Common myeloid progenitor, CD34-positive (primary cell): ENCODE measurements at regions not wholly inside any gene's neighbourhood (a gene's known extent, or its start where the extent isn't known, plus 50 kb on each side); places are given as distances from the start of the nearest gene placed in this dataset.
A peak's percentile ranks its signal among the peaks of the same experiment; 100 is the strongest.

Experiments used
- CTCF ChIA-PET: fragments of 350-600 bp; sonication (Branson Sonifier 250); formaldehyde crosslinking; loops from one replicate; lab custom pipeline; 2021; ENCODE audit warnings: antibody characterized with exemption; lab: Charles Lee
- POLR2A ChIA-PET: fragments of 350-600 bp; sonication (Branson Sonifier 250); formaldehyde crosslinking; loops from one replicate; lab custom pipeline; 2021; ENCODE audit warnings: antibody characterized with exemption; lab: Charles Lee
- DNase-seq, 3 donors: peaks; one replicate each; pipeline versions ENCODE4 v3.0.0 to v3.0.0-alpha.2; 2013
- H3K27ac ChIP-seq, 2 experiments: 1 replicate in 1 of 2; 2 replicates in 1 of 2; pipeline ENCODE4 v1.7.0; 2013; ENCODE audit warnings: inconsistent platforms in 2 of 2, low read length in 2 of 2, mild to moderate bottlenecking in 2 of 2, low read depth in 1 of 2, moderate library complexity in 1 of 2; ENCODE audit not compliant: severe bottlenecking in 2 of 2, insufficient read depth in 1 of 2, poor library complexity in 1 of 2
- H3K27me3 ChIP-seq, 5 experiments: replicated peaks in 2 of 5; 1 replicate in 3 of 5; 2 replicates in 2 of 5; pipeline versions ENCODE4 v1.6.1 to v1.7.0; 2013; ENCODE audit warnings: low read length in 4 of 5, mild to moderate bottlenecking in 2 of 5, moderate library complexity in 2 of 5, inconsistent platforms in 1 of 5; ENCODE audit not compliant: insufficient read depth in 5 of 5, control insufficient read depth in 4 of 5
- H3K36me3 ChIP-seq, 4 experiments: 1 replicate in 2 of 4; 2 replicates in 2 of 4; pipeline versions ENCODE4 v1.6.1 to v1.7.0; 2013; ENCODE audit warnings: low read length in 3 of 4, control low read depth in 1 of 4, mild to moderate bottlenecking in 1 of 4; ENCODE audit not compliant: control insufficient read depth in 4 of 4, insufficient read depth in 4 of 4
- H3K4me1 ChIP-seq, 4 experiments: 1 replicate in 3 of 4; 2 replicates in 1 of 4; pipeline versions ENCODE4 v1.6.1 to v1.7.1; 2013; ENCODE audit warnings: low read length in 3 of 4, mild to moderate bottlenecking in 3 of 4, control low read depth in 1 of 4, inconsistent platforms in 1 of 4, moderate library complexity in 1 of 4; ENCODE audit not compliant: control insufficient read depth in 4 of 4, insufficient read depth in 4 of 4; ENCODE audit errors: control extremely low read depth in 1 of 4
- H3K4me3 ChIP-seq, 7 experiments: 1 replicate in 4 of 7; 2 replicates in 3 of 7; pipeline versions ENCODE4 v1.5.1 to v1.7.0; 2013; ENCODE audit warnings: mild to moderate bottlenecking in 7 of 7, low read length in 6 of 7, moderate library complexity in 6 of 7, inconsistent platforms in 2 of 7, low read depth in 2 of 7, control low read depth in 1 of 7; ENCODE audit not compliant: insufficient read depth in 4 of 7, control insufficient read depth in 1 of 7; ENCODE audit errors: extremely low read depth in 1 of 7
- H3K9me3 ChIP-seq, 5 experiments: 1 replicate in 4 of 5; 2 replicates in 1 of 5; pipeline versions ENCODE4 v1.6.1 to v1.7.1; 2013; ENCODE audit warnings: low read length in 4 of 5, mild to moderate bottlenecking in 2 of 5, inconsistent platforms in 1 of 5, low read depth in 1 of 5, moderate library complexity in 1 of 5; ENCODE audit not compliant: control insufficient read depth in 4 of 5, insufficient read depth in 2 of 5; ENCODE audit errors: control extremely low read depth in 1 of 5
- WGBS: methylation state at CpG from one replicate; pipeline ENCODE4 v1.1.5; 2013; ENCODE audit not compliant: insufficient coverage; 5-methylcytosine and 5-hydroxymethylcytosine counted together

DNA sequence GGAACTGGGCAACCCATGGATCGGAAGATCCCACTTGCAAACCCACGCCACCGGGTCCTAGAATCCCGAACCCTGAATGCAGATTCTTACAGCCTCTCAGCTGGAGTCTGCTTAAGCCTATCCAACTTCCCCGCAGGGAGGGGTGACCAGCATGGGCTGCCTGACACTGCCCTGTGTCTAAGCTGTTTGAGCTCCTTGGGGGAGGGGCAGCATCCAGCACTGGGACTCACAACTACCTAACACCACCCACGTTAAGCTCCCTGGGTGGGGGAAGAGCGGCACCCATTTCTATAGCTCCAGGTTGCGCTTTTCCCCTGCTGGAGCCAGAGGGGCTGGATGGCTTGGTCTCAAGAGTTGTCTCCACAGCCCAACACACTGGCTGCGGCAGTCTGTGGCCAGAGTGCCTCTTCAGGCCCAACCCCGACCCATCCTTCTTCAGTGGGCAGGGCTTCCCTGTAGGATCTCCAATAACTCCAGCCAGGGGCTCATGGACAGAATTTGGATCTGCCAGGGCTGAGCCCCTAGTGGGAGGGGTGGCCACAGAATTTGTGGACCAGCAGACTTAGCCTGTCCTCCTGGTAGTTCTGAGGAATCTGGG lies 649.2 kb downstream of the TUSC7 start:
- Histone ChIP-seq H3K4me3 (no peak overlapping the region), H3K27me3 (no peaks in the 10 kb centered on the region), H3K36me3 (no peaks in the 10 kb centered on the region), H3K9me3 (no peaks in the 10 kb centered on the region), H3K4me1 (no peaks in the 10 kb centered on the region), H3K27ac (no peak overlapping the region)
- WGBS = 97% methylated on average over 10 of the region's 10 CpGs
- POLR2A ChIA-PET = no interaction called here
- DNase-seq = no peak
- CTCF ChIA-PET = no interaction called here

DNA sequence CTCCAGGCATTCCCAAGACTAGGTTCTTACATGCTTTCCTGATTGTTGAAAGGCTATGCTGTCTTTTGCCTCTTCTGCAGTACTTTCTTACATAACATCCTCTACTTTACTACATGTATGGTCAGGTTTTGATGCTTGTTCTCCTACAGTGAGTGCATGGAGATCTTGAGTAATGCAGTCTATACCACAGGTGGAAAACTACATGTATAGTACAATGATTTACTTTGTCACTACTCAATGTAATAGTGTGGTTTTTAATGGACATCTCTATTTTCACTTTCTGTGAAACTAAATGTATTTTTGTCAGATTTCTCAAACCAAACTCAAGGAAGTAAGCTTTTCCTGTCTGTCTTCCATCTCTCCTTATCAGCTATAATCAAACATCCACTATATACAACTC lies 657.0 kb downstream of the TUSC7 start:
- peak in 2 of 3 donors; percentile 2 to 6 for DNase-seq
- Histone ChIP-seq H3K4me3 (no peak overlapping the region), H3K4me1 (peaks cover 0 to 5% (median 1%) of the 10 kb centered on the region in 4 experiments), H3K36me3 (no peaks in the 10 kb centered on the region), H3K27ac (no peak overlapping the region), H3K27me3 (no peaks in the 10 kb centered on the region), H3K9me3 (no peaks in the 10 kb centered on the region)
- CTCF ChIA-PET = no interaction called here
- POLR2A ChIA-PET = no interaction called here

DNA sequence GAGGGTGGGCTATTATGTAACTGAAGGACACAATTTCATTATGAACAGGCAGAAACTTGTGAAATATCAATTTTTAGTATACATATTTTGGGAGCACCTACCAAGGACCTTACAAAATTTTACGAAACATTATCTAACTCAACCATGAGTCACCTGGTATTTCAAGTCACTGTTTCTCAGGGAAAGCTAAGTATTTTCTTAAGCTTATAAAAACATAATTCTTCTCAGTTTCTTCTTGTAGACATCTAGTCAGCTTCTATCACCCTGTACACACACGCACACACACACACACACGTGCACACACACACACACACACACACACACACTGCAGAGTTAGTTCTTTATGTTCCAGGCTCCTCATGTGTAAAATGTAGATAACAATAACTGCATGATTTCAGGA lies 658.3 kb downstream of the TUSC7 start:
- Histone ChIP-seq H3K27ac (no peak overlapping the region), H3K4me1 (peaks cover 0 to 5% (median 1%) of the 10 kb centered on the region in 4 experiments), H3K36me3 (no peaks in the 10 kb centered on the region), H3K4me3 (no peak overlapping the region), H3K9me3 (no peaks in the 10 kb centered on the region), H3K27me3 (no peaks in the 10 kb centered on the region)
- DNase-seq = no peak
- ChIA-PET POLR2A (no interaction called here), CTCF (interaction anchor here (1.0 kb wide), 1 partner anchor 11 kb away, joined by 4 read pairs; no protein-coding TSS in a partner anchor)
- no CpG with 5 or more reads among the region's 3 CpGs for WGBS

DNA sequence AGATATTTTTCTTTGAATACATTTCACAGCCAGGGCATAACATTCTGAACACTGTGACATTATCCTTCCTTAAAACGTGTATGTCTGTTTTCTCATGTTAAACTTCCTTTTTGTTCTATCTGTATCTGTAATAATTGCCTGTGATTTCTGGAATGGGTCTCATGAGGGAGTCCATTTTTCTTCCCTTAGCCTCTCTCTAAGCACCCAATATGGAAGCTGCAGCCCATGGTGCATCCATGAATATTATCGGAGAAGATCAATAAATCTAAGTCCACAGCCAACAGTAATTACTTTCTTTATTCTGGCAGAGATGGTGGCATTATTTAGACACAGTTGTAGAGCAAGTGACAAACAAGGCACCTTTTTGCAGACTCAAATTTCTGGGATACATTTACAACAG lies 671.1 kb downstream of the TUSC7 start:
- no peak for DNase-seq
- no peaks in the 10 kb centered on the region for H3K36me3 ChIP-seq
- H3K9me3 ChIP-seq = no peaks in the 10 kb centered on the region
- ChIA-PET POLR2A (no interaction called here), CTCF (interaction anchor here (1.5 kb wide), 1 partner anchor 27 kb away, joined by 4 read pairs; no protein-coding TSS in a partner anchor)
- no peak overlapping the region for H3K27ac ChIP-seq
- no peak overlapping the region for H3K4me3 ChIP-seq
- no peaks in the 10 kb centered on the region for H3K4me1 ChIP-seq
- no peaks in the 10 kb centered on the region for H3K27me3 ChIP-seq
- WGBS = no CpG with 5 or more reads among the region's 2 CpGs

DNA sequence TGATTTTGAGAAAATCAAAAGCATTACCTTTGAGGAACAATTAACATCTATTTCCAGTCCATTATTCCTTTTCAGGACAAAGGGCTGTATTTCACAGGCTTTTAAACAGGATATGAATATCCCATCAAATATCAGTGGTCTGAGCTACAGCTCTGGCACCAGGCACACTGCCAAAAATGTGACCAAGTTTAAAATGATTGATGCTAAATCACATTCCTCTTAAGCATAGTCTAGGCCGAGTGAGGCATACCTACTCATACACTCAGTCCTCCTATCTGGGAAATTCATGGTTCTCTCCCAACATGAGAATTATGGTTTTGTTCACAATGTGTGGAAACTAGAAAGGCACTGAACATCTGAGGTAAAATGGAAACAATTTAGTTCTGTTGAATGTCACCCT lies 683.5 kb downstream of the TUSC7 start:
- ChIA-PET CTCF (interaction anchor here (1.6 to 2.5 kb wide), 2 partner anchors 13 to 47 kb away, joined by 5 to 7 read pairs; no protein-coding TSS in a partner anchor), POLR2A (no interaction called here)

DNA sequence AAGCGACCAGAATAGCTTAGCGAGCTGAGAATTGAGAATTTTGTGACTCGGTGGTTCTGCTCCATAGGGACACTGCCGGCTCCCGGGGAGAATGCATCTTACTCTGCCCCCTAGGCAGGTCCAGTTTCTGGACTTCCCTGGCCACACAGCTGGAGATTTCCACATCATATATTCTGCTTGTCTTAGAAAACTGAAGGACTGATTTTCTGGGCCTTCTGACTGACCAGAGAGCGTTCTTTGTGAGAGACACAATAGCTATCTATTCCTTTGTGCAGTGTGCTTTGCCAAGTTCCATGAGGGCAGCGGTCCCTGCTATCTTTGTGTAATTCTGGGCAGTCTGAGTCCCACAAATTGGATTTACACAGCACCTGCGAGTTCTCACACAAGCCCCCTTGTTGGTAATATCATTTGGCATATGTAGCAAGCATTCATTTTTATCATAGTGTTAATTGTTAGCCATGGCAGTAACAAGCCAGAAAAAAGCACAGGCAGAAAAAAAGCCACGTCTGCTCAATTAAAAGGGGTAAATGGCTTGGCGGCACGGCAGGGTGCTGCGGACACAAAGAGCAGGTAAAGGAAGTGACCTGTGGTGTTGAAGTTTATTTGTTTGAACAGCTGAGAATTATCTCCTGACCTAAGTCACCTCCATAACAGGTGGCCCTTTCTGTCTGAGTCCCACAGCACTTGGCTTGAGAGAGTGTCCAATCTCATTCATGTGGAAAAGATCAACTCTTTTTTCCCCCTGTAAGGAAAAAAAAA lies 688.7 kb downstream of the TUSC7 start:
- Histone ChIP-seq H3K27me3 (no peaks in the 10 kb centered on the region), H3K4me3 (no peak overlapping the region), H3K27ac (no peak overlapping the region), H3K9me3 (no peaks in the 10 kb centered on the region), H3K36me3 (no peaks in the 10 kb centered on the region), H3K4me1 (no peaks in the 10 kb centered on the region)
- WGBS = 100% methylated on average over 7 of the region's 12 CpGs
- ChIA-PET POLR2A (no interaction called here), CTCF (interaction anchor here (0.7 to 2.8 kb wide), 3 partner anchors 12 to 42 kb away, joined by 4 to 9 read pairs (median 4); no protein-coding TSS in a partner anchor)
- DNase-seq = no peak

More for the DNA sequence above, 683.5 kb downstream of the TUSC7 start:
- H3K4me3 ChIP-seq = no peak overlapping the region
- H3K4me1 ChIP-seq = no peaks in the 10 kb centered on the region
- DNase-seq = no peak
- no peak overlapping the region for H3K27ac ChIP-seq
- no peaks in the 10 kb centered on the region for H3K36me3 ChIP-seq
- WGBS = 80% methylated on average over 1 of the region's 1 CpG
- no peaks in the 10 kb centered on the region for H3K9me3 ChIP-seq
- no peaks in the 10 kb centered on the region for H3K27me3 ChIP-seq
